ENCODE measurements at regions not wholly inside any gene's neighbourhood (a gene's known extent, or its start where the extent isn't known, plus 50 kb on each side); places are given as distances from the start of the nearest gene placed in this dataset.

DNA sequence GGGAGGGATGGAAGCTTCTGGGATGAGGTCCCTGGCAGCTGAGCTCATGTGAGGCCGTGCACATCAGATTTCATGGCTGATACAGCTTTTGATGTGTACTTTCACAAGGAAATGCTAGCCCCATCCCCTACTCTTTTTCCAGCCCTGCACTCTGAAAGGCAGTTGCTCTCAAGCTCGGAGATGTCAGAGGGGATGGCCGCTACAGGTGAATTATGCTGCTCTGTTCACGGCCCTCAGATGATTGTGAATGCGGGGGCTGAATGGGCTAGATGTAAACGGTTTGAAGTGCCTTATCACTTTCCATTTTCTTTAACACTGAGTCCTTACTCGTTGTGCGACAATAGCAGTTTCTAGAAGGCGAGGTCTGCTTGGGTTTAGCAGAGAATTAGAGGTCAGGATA is 88.0 kb upstream of the RASGRF1 start:
- TF ChIP-seq, protein P1, sequence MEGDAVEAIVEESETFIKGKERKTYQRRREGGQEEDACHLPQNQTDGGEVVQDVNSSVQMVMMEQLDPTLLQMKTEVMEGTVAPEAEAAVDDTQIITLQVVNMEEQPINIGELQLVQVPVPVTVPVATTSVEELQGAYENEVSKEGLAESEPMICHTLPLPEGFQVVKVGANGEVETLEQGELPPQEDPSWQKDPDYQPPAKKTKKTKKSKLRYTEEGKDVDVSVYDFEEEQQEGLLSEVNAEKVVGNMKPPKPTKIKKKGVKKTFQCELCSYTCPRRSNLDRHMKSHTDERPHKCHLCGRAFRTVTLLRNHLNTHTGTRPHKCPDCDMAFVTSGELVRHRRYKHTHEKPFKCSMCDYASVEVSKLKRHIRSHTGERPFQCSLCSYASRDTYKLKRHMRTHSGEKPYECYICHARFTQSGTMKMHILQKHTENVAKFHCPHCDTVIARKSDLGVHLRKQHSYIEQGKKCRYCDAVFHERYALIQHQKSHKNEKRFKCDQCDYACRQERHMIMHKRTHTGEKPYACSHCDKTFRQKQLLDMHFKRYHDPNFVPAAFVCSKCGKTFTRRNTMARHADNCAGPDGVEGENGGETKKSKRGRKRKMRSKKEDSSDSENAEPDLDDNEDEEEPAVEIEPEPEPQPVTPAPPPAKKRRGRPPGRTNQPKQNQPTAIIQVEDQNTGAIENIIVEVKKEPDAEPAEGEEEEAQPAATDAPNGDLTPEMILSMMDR (IDR thresholded peaks at IDR 0.05) = no peak
- TF ChIP-seq ZFX (IDR thresholded peaks at IDR 0.05; ENCODE audit: borderline replicate concordance) = no peak

Data from 22Rv1 (cell line).